ENCODE measurements at regions not wholly inside any gene's neighbourhood (a gene's known extent, or its start where the extent isn't known, plus 50 kb on each side); places are given as distances from the start of the nearest gene placed in this dataset.

DNA sequence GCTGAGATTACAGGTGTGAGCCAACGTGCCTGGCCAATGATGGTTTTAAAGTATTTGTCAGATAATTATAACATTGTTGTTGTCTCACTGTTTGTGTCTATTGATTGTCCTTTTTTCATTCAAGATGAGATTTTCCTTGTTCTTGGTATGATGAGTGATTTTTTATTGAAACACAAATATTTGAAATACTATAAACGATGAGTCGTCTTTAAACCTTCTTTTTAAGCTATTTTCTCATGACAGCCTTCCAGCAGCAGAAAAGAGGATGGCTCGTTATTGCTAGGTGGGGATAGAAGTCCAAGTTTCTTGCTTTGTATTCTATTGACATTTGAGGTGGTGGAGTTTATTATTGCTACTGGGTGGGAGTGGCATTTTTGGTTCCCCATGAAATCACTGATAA, 61.7 kb upstream of the MDFIC2 start:
- no peak for DNase-seq (ENCODE audit: low read depth in 3 of 3)
